Neural progenitor cell (in vitro differentiated cells): ENCODE measurements at regions not wholly inside any gene's neighbourhood (a gene's known extent, or its start where the extent isn't known, plus 50 kb on each side); places are given as distances from the start of the nearest gene placed in this dataset.

ENCODE experiments used
- EZH2 ChIP-seq: fragments of 200-600 bp; sonication (generic); IDR thresholded peaks from 2 replicates; pipeline ENCODE4 v1.6.1; 2017; ENCODE audit warnings: antibody characterized with exemption, mild to moderate bottlenecking, moderate library complexity
- EZH2phosphoT487 ChIP-seq: fragments of 200-600 bp; sonication (generic); IDR thresholded peaks from 2 replicates; pipeline ENCODE4 v1.6.1; 2017; ENCODE audit warnings: antibody characterized with exemption
- TF ChIP-seq, protein P1 (sequence below): fragments of 200-600 bp; sonication (generic); IDR thresholded peaks from 2 replicates; pipeline ENCODE4 v1.5.1; 2017; ENCODE audit warnings: antibody characterized with exemption, mild to moderate bottlenecking

DNA sequence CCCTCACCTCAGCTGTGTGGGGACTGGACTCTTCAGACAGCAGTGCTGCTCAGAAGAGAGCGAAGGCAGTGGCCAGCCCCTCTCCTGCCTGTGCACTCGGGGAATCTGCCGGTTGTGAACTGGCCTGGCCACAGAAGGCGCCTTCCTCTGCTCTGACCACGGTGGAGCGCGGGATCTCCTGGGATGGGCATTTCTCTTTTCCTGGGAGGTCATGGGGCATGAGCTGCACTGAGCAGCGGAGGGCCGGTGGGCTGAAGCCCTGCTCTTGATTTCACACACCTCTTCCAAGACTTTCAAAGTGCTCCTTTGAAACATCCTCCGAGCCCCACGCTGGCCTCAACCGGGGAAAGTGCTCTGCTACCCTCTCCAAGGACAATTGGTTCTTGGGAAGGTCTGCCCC is 125.6 kb upstream of the FAM20C start:
- TF ChIP-seq, protein P1, sequence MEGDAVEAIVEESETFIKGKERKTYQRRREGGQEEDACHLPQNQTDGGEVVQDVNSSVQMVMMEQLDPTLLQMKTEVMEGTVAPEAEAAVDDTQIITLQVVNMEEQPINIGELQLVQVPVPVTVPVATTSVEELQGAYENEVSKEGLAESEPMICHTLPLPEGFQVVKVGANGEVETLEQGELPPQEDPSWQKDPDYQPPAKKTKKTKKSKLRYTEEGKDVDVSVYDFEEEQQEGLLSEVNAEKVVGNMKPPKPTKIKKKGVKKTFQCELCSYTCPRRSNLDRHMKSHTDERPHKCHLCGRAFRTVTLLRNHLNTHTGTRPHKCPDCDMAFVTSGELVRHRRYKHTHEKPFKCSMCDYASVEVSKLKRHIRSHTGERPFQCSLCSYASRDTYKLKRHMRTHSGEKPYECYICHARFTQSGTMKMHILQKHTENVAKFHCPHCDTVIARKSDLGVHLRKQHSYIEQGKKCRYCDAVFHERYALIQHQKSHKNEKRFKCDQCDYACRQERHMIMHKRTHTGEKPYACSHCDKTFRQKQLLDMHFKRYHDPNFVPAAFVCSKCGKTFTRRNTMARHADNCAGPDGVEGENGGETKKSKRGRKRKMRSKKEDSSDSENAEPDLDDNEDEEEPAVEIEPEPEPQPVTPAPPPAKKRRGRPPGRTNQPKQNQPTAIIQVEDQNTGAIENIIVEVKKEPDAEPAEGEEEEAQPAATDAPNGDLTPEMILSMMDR: no peak
- no peak for TF ChIP-seq EZH2
- no peak for TF ChIP-seq EZH2phosphoT487
